Cardiac fibroblast (primary cell): ENCODE measurements at regions not wholly inside any gene's neighbourhood (a gene's known extent, or its start where the extent isn't known, plus 50 kb on each side); places are given as distances from the start of the nearest gene placed in this dataset.
"Not testable (repeated sequence)": the region's sequence is repeated elsewhere in the genome, so short reads cannot be mapped to it uniquely, and the experiment has no call there.

Source experiments
- DNase-seq, 2 donors: peaks; one replicate each; pipeline versions ENCODE4 v3.0.0 to v3.0.0-alpha.2; 2010; ENCODE audit warnings: low read depth in 2 of 2
- H3K4me3 ChIP-seq, 2 donors: replicated peaks in 1 of 2; 1 replicate in 1 of 2; 2 replicates in 1 of 2; pipeline ENCODE4 v1.5.1; 2011; ENCODE audit warnings: low read depth in 2 of 2, low read length in 2 of 2, mild to moderate bottlenecking in 2 of 2, moderate library complexity in 1 of 2
- TF ChIP-seq, protein P1 (sequence below): IDR thresholded peaks from one replicate; pipeline ENCODE4 v1.5.1; 2011; ENCODE audit warnings: low read depth, mild to moderate bottlenecking, low read length, inconsistent platforms

GRCh38 chr6:126888727-126889725, 229.4 kb upstream of the RSPO3 start:
- H3K4me3 ChIP-seq, result no peak overlapping the region
- TF ChIP-seq, protein P1, sequence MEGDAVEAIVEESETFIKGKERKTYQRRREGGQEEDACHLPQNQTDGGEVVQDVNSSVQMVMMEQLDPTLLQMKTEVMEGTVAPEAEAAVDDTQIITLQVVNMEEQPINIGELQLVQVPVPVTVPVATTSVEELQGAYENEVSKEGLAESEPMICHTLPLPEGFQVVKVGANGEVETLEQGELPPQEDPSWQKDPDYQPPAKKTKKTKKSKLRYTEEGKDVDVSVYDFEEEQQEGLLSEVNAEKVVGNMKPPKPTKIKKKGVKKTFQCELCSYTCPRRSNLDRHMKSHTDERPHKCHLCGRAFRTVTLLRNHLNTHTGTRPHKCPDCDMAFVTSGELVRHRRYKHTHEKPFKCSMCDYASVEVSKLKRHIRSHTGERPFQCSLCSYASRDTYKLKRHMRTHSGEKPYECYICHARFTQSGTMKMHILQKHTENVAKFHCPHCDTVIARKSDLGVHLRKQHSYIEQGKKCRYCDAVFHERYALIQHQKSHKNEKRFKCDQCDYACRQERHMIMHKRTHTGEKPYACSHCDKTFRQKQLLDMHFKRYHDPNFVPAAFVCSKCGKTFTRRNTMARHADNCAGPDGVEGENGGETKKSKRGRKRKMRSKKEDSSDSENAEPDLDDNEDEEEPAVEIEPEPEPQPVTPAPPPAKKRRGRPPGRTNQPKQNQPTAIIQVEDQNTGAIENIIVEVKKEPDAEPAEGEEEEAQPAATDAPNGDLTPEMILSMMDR, result no peak
- no peak for DNase-seq

- H3K4me3 ChIP-seq, result no peak overlapping the region
- no peak for DNase-seq
- TF ChIP-seq, protein P1, result no peak
Measured at GRCh38 chr6:126890055-126890454, 228.4 kb upstream of the RSPO3 start.

- H3K4me3 ChIP-seq, result no peak overlapping the region
- TF ChIP-seq, protein P1, result no peak
- DNase-seq, result no peak
Measured at GRCh38 chr6:126891158-126891557, 227.3 kb upstream of the RSPO3 start.

- H3K4me3 ChIP-seq, DNase-seq: not testable (repeated sequence)
Measured at GRCh38 chr6:126892869-126893268, 225.6 kb upstream of the RSPO3 start.

DNA sequence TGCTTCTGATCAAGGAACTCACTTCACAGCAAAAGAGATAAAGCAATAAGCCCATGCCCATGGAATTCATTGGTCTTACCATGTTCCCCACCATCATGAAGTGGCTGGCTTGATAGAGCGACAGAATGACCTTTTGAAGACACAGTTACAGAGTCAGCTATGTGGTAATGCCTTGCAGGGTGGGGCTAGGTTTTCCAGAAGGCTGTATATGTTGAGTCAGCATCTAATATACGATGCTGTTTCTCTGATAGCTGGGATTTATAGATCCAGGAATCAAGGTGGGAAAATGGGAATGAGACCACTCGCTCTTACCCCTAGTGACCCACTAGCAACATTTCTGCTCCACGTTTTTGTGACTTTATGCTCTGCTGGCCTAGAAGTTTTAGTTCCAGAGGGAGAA, 220.7 kb upstream of the RSPO3 start:
- TF ChIP-seq, protein P1, result no peak
- DNase-seq, result no peak
- no peak overlapping the region for H3K4me3 ChIP-seq

DNA sequence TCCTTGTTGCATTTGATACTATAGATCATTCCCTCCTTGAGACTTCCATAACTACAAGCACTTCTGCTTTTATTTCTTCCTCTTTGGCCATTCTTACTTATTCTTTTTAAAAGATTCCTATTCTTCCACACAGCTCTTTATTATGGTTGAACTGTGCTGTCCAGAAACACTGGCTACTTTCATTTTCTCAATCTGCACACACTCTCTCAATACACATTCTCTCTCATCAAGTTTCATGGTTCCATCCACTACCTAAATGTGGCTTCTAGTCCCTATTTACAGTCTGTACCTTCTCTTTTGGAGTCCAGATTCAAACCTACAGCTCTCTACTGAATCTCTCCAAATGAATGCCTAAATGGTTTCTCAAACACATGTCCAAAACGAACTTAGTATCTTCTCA, 214.3 kb upstream of the RSPO3 start:
- no peak overlapping the region for H3K4me3 ChIP-seq
- no peak for DNase-seq
- TF ChIP-seq, protein P1, result no peak

GRCh38 chr6:126905917-126906316, 212.6 kb upstream of the RSPO3 start:
- TF ChIP-seq, protein P1, result no peak
- peak; percentile 3 to 48 for DNase-seq

More at GRCh38 chr6:126905917-126906316, 212.6 kb upstream of the RSPO3 start:
- H3K4me3 ChIP-seq, result no peak overlapping the region
